ENCODE measurements at regions not wholly inside any gene's neighbourhood (a gene's known extent, or its start where the extent isn't known, plus 50 kb on each side); places are given as distances from the start of the nearest gene placed in this dataset.

- TF ChIP-seq RAD21 (IDR thresholded peaks at IDR 0.05; ENCODE audit: insufficient read depth, low read depth, low read length) (no peak), CTCF (IDR thresholded peaks at IDR 0.05 in 2 of 3, conservative IDR thresholded peaks at IDR 0.05 in 1 of 3; ENCODE audit: control insufficient read depth in 2 of 3, extremely low read depth in 1 of 3, insufficient read depth in 1 of 3, low read depth in 3 of 3, low read length in 3 of 3) (no peak), REST (IDR thresholded peaks at IDR 0.05; ENCODE audit: low read depth, low read length) (no peak), POLR2AphosphoS5 (IDR thresholded peaks at IDR 0.05; ENCODE audit: low read length) (no peak), FOXM1 (IDR thresholded peaks at IDR 0.05; ENCODE audit: low read depth, low read length) (no peak), TCF3 (IDR thresholded peaks at IDR 0.05; ENCODE audit: borderline replicate concordance, insufficient read depth, low read depth, low read length) (no peak), ZBTB33 (IDR thresholded peaks at IDR 0.05) (no peak), POLR2A (IDR thresholded peaks at IDR 0.05; ENCODE audit: low read depth, low read length) (no peak), TARDBP (IDR thresholded peaks at IDR 0.05; ENCODE audit: borderline replicate concordance) (no peak), BCL3 (IDR thresholded peaks at IDR 0.05; ENCODE audit: borderline replicate concordance, insufficient read depth, low read depth, low read length, poor library complexity, severe bottlenecking) (no peak), EP300 (IDR thresholded peaks at IDR 0.05; ENCODE audit: borderline replicate concordance in 1 of 2, control insufficient read depth in 1 of 2, low read depth in 2 of 2, low read length in 2 of 2) (no peak), ATF3 (IDR thresholded peaks at IDR 0.05; ENCODE audit: borderline replicate concordance, extremely low read depth, low read depth, low read length) (no peak), TAF1 (IDR thresholded peaks at IDR 0.05; ENCODE audit: borderline replicate concordance, low read depth, low read length) (no peak), PKNOX1 (IDR thresholded peaks at IDR 0.05) (no peak)
Measured at GRCh38 chr5:175603987-175604739, 53.7 kb upstream of the HRH2 start.
